ENCODE measurements at regions not wholly inside any gene's neighbourhood (a gene's known extent, or its start where the extent isn't known, plus 50 kb on each side); places are given as distances from the start of the nearest gene placed in this dataset.

- no peaks in the 10 kb centered on the region for H3K4me1 ChIP-seq
- intact Hi-C loops (cut with DNase I) = no loop called here
- TF ChIP-seq POLR2A (IDR thresholded peaks at IDR 0.05) (no peak), POLR2AphosphoS5 (IDR thresholded peaks at IDR 0.05; ENCODE audit: insufficient read depth in 1 of 2, low read depth in 1 of 2) (no peak)
- TF ChIP-seq, protein P1, sequence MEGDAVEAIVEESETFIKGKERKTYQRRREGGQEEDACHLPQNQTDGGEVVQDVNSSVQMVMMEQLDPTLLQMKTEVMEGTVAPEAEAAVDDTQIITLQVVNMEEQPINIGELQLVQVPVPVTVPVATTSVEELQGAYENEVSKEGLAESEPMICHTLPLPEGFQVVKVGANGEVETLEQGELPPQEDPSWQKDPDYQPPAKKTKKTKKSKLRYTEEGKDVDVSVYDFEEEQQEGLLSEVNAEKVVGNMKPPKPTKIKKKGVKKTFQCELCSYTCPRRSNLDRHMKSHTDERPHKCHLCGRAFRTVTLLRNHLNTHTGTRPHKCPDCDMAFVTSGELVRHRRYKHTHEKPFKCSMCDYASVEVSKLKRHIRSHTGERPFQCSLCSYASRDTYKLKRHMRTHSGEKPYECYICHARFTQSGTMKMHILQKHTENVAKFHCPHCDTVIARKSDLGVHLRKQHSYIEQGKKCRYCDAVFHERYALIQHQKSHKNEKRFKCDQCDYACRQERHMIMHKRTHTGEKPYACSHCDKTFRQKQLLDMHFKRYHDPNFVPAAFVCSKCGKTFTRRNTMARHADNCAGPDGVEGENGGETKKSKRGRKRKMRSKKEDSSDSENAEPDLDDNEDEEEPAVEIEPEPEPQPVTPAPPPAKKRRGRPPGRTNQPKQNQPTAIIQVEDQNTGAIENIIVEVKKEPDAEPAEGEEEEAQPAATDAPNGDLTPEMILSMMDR (IDR thresholded peaks at IDR 0.05) = no peak
- no peak for DNase-seq (ENCODE audit: extremely low spot score in 2 of 2)
- H3K9me3 ChIP-seq = no peaks in the 10 kb centered on the region
- no peaks in the 10 kb centered on the region for H3K27me3 ChIP-seq
- no peak overlapping the region for H3K27ac ChIP-seq
- H3K4me3 ChIP-seq = no peak overlapping the region
- no peaks in the 10 kb centered on the region for H3K36me3 ChIP-seq
Observed at GRCh38 chr10:3511483-3511882, 273.5 kb downstream of the KLF6 start.

DNA sequence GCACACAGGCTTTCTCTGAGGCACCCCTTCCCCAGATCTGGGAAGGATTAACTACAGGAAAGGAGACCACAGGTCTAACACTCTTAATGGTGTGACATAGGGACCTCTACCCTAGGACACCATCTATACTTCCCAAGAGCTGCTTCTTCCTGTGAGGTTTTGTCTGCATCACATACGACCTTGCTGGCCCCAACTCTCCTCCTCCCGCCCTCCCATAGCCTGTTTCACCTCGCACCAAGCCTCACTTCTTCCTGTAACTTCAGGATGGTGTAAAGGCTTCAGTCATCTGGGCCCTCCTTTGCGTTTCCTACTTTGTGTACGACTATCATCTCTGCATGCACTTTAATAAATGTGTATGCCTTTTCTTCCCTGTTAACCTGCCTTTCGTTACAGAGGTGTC, 274.3 kb downstream of the KLF6 start:
- Histone ChIP-seq H3K36me3 (no peaks in the 10 kb centered on the region), H3K27me3 (no peaks in the 10 kb centered on the region), H3K9me3 (no peaks in the 10 kb centered on the region), H3K4me3 (no peak overlapping the region), H3K4me1 (no peaks in the 10 kb centered on the region), H3K27ac (no peak overlapping the region)
- TF ChIP-seq POLR2AphosphoS5 (IDR thresholded peaks at IDR 0.05; ENCODE audit: insufficient read depth in 1 of 2, low read depth in 1 of 2) (no peak), POLR2A (IDR thresholded peaks at IDR 0.05) (no peak)
- TF ChIP-seq, protein P1 (IDR thresholded peaks at IDR 0.05) = no peak
- intact Hi-C loops (cut with DNase I) = no loop called here
- no peak for DNase-seq (ENCODE audit: extremely low spot score in 2 of 2)

GRCh38 chr10:3509355-3509754, 275.7 kb downstream of the KLF6 start:
- Histone ChIP-seq H3K9me3 (no peaks in the 10 kb centered on the region), H3K36me3 (no peaks in the 10 kb centered on the region), H3K4me1 (no peaks in the 10 kb centered on the region), H3K27ac (no peak overlapping the region), H3K4me3 (no peak overlapping the region), H3K27me3 (no peaks in the 10 kb centered on the region)
- TF ChIP-seq POLR2AphosphoS5 (IDR thresholded peaks at IDR 0.05; ENCODE audit: insufficient read depth in 1 of 2, low read depth in 1 of 2) = no peak
- no peak for TF ChIP-seq POLR2A (IDR thresholded peaks at IDR 0.05)
- TF ChIP-seq, protein P1 (IDR thresholded peaks at IDR 0.05) = no peak
- DNase-seq (ENCODE audit: extremely low spot score in 2 of 2) = no peak
- intact Hi-C loops (cut with DNase I) = no loop called here

DNA sequence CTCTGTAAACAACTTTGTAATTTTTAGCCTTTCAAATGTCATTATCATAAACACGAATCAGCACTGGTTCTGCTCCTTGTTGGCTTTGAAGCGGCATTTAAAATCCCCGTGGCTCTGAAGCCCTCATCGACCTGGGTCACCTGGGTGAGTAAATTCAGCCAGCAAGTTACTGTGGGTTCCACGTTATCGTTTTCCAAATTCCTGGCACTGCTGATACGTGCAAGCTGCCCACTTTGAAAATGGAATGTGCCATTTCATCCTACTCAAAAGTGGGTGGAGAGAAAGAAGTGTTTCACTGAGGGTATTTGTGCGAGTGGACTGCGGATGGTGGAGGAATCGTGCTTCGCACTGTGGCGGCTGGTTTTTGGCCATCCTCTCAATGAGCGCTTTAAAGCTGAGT, 281.7 kb downstream of the KLF6 start:
- DNase-seq (ENCODE audit: extremely low spot score in 2 of 2) = no peak
- intact Hi-C loops (cut with DNase I) = no loop called here
- Histone ChIP-seq H3K4me1 (peaks cover 7% of the 10 kb centered on the region), H3K36me3 (no peaks in the 10 kb centered on the region), H3K4me3 (no peak overlapping the region), H3K27me3 (no peaks in the 10 kb centered on the region), H3K9me3 (no peaks in the 10 kb centered on the region), H3K27ac (no peak overlapping the region)
- TF ChIP-seq, protein P1 (IDR thresholded peaks at IDR 0.05) = no peak
- TF ChIP-seq POLR2AphosphoS5 (IDR thresholded peaks at IDR 0.05; ENCODE audit: insufficient read depth in 1 of 2, low read depth in 1 of 2) (no peak), POLR2A (IDR thresholded peaks at IDR 0.05) (no peak)

GRCh38 chr10:3502673-3503072, 282.3 kb downstream of the KLF6 start:
- TF ChIP-seq POLR2A (IDR thresholded peaks at IDR 0.05) (no peak), POLR2AphosphoS5 (IDR thresholded peaks at IDR 0.05; ENCODE audit: insufficient read depth in 1 of 2, low read depth in 1 of 2) (no peak)
- TF ChIP-seq, protein P1 (IDR thresholded peaks at IDR 0.05) = no peak
- Histone ChIP-seq H3K9me3 (no peaks in the 10 kb centered on the region), H3K27ac (no peak overlapping the region), H3K4me1 (peaks cover 7% of the 10 kb centered on the region), H3K4me3 (no peak overlapping the region), H3K36me3 (no peaks in the 10 kb centered on the region), H3K27me3 (no peaks in the 10 kb centered on the region)
- intact Hi-C loops (cut with DNase I) = no loop called here
- DNase-seq (ENCODE audit: extremely low spot score in 2 of 2) = no peak

All from vagina (tissue), 2 donors.